Pons (tissue), 1 donor: ENCODE measurements at regions not wholly inside any gene's neighbourhood (a gene's known extent, or its start where the extent isn't known, plus 50 kb on each side); places are given as distances from the start of the nearest gene placed in this dataset.

Source experiments
- DNase-seq: peaks from one replicate; pipeline ENCODE4 v3.0.0-alpha.2; 2016; ENCODE audit warnings: low spot score

GRCh38 chr13:47621931-47622330 is 379.1 kb downstream of the SUCLA2 start:
- peak; percentile 1 for DNase-seq

- no peak for DNase-seq
Measured at GRCh38 chr13:47611664-47612288, 389.3 kb downstream of the SUCLA2 start.

GRCh38 chr13:47610687-47611086 is 390.4 kb downstream of the SUCLA2 start:
- DNase-seq, result no peak

- DNase-seq, result no peak
Measured at GRCh38 chr13:47603365-47603764, 397.7 kb downstream of the SUCLA2 start.

GRCh38 chr13:47598340-47598911 is 402.6 kb downstream of the SUCLA2 start:
- DNase-seq, result no peak

GRCh38 chr13:47594833-47595232 is 406.2 kb downstream of the SUCLA2 start:
- DNase-seq, result no peak

- no peak for DNase-seq
Measured at GRCh38 chr13:47592256-47592655, 408.8 kb downstream of the SUCLA2 start.

- no peak for DNase-seq
Measured at GRCh38 chr13:47588676-47589075, 412.4 kb downstream of the SUCLA2 start.

- DNase-seq, result no peak
Measured at GRCh38 chr13:47572375-47572774, 428.7 kb downstream of the SUCLA2 start.

- DNase-seq, result no peak
Measured at GRCh38 chr13:47564041-47564440, 437.0 kb downstream of the SUCLA2 start.

- DNase-seq, result no peak
Measured at GRCh38 chr13:47556703-47557102, 444.4 kb downstream of the SUCLA2 start.

- DNase-seq, result no peak
Measured at GRCh38 chr13:47555235-47555634, 445.8 kb downstream of the SUCLA2 start.

- no peak for DNase-seq
Measured at GRCh38 chr13:47553329-47553977, 447.6 kb downstream of the SUCLA2 start.

- no peak for DNase-seq
Measured at GRCh38 chr13:47549219-47549752, 451.8 kb downstream of the SUCLA2 start.

- no peak for DNase-seq
Measured at GRCh38 chr13:47548294-47548840, 452.7 kb downstream of the SUCLA2 start.

GRCh38 chr13:47546391-47547225 is 454.5 kb downstream of the SUCLA2 start:
- DNase-seq, result no peak

- peak; percentile 22 for DNase-seq
Measured at GRCh38 chr13:47545201-47546024, 455.7 kb downstream of the SUCLA2 start.

- DNase-seq, result no peak
Measured at GRCh38 chr13:47539317-47539716, 461.8 kb downstream of the SUCLA2 start.

GRCh38 chr13:47523771-47524170 is 477.3 kb downstream of the SUCLA2 start:
- DNase-seq, result no peak

GRCh38 chr13:47521890-47522487 is 479.1 kb downstream of the SUCLA2 start:
- DNase-seq, result no peak

- no peak for DNase-seq
Measured at GRCh38 chr13:47519626-47520025, 481.4 kb downstream of the SUCLA2 start.
